CD4-positive, CD25-positive, alpha-beta regulatory T cell (primary cell): ENCODE measurements at regions not wholly inside any gene's neighbourhood (a gene's known extent, or its start where the extent isn't known, plus 50 kb on each side); places are given as distances from the start of the nearest gene placed in this dataset.

ENCODE experiments used
- ATAC-seq, 2 donors: fragments of 150-1000 bp; cut with Tn5 transposase; one replicate each; pipeline ENCODE4 v1.10.0; 2021; ENCODE audit warnings: low read depth in 2 of 2, moderate number of reproducible peaks in 2 of 2, moderate library complexity in 1 of 2
- DNase-seq, 3 donors: peaks; one replicate each; pipeline versions ENCODE4 v3.0.0 to v3.0.0-alpha.2; 2012 to 2022; ENCODE audit warnings: mixed read lengths in 1 of 3
- H3K27ac ChIP-seq: one replicate; pipeline ENCODE4 v1.7.0; 2013; ENCODE audit warnings: mild to moderate bottlenecking, low read length; ENCODE audit not compliant: insufficient read depth, poor library complexity, severe bottlenecking
- H3K27me3 ChIP-seq: one replicate; pipeline ENCODE4 v1.7.0; 2013; ENCODE audit warnings: low read length; ENCODE audit not compliant: control insufficient read depth, insufficient read depth
- H3K36me3 ChIP-seq: one replicate; pipeline ENCODE4 v1.7.0; 2013; ENCODE audit warnings: mild to moderate bottlenecking, low read length, moderate library complexity; ENCODE audit not compliant: control insufficient read depth, insufficient read depth
- H3K4me1 ChIP-seq: 2 replicates; pipeline ENCODE4 v1.7.0; 2013; ENCODE audit warnings: mild to moderate bottlenecking, low read length; ENCODE audit not compliant: insufficient read depth, control insufficient read depth, poor library complexity, severe bottlenecking
- H3K4me3 ChIP-seq: one replicate; pipeline ENCODE4 v1.7.0; 2013; ENCODE audit warnings: low read depth, mild to moderate bottlenecking, low read length, moderate library complexity
- H3K9me3 ChIP-seq, 2 experiments: 1 replicate in 1 of 2; 2 replicates in 1 of 2; pipeline ENCODE4 v1.7.0; 2013; ENCODE audit warnings: low read length in 2 of 2, mild to moderate bottlenecking in 1 of 2, moderate library complexity in 1 of 2; ENCODE audit not compliant: control insufficient read depth in 2 of 2
- H3K27ac Mint-ChIP-seq, 3 donors: one replicate each; pipeline ENCODE4 v1.8.0; 2020 to 2022; ENCODE audit warnings: mild to moderate bottlenecking in 3 of 3, mixed read lengths in 3 of 3, moderate library complexity in 2 of 3
- H3K27me3 Mint-ChIP-seq: one replicate; pipeline ENCODE4 v1.8.0; 2022; ENCODE audit warnings: mild to moderate bottlenecking, mixed read lengths
- H3K36me3 Mint-ChIP-seq: one replicate; pipeline ENCODE4 v1.8.0; 2020; ENCODE audit warnings: mixed read lengths
- H3K4me1 Mint-ChIP-seq, 4 donors: one replicate each; pipeline ENCODE4 v1.8.0; 2020 to 2022; ENCODE audit warnings: mixed read lengths in 4 of 4, mild to moderate bottlenecking in 1 of 4
- H3K4me3 Mint-ChIP-seq, 4 donors: one replicate each; pipeline ENCODE4 v1.8.0; 2020 to 2022; ENCODE audit warnings: mild to moderate bottlenecking in 4 of 4, mixed read lengths in 4 of 4, moderate library complexity in 3 of 4
- H3K9me3 Mint-ChIP-seq, 7 donors: one replicate each; pipeline ENCODE4 v1.8.0; 2020 to 2022; ENCODE audit warnings: mixed read lengths in 7 of 7, mild to moderate bottlenecking in 3 of 7, moderate library complexity in 2 of 7

DNA sequence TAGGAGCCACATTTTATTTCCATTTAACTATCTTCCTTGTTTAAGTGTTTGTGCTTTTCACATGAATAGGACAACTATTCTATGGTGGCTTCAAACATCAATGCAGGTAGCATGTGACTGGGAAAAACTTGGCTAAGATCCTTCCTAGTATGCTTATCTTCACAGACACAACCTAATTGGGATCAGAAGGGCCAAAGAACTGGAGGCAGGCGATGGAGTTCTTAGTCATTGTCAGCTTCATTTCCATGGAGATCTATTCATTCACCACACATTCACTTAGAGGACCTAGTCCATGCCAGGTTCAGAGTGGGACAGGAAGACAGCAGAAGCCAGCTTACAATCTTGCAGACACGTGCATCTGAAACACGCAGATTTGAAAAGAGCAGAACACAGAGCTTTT is 277.5 kb upstream of the PPP2R3A start:
- Mint-ChIP-seq H3K27me3 (no peaks in the 10 kb centered on the region), H3K4me1 (no peaks in the 10 kb centered on the region)
- H3K36me3 ChIP-seq = no peaks in the 10 kb centered on the region

GRCh38 chr3:135690664-135691063 is 274.9 kb upstream of the PPP2R3A start:
- H3K36me3 ChIP-seq = no peaks in the 10 kb centered on the region
- H3K27ac Mint-ChIP-seq = no peak overlapping the region

More for the DNA sequence above, 277.5 kb upstream of the PPP2R3A start:
- no peaks in the 10 kb centered on the region for H3K4me1 ChIP-seq
- ATAC-seq (no peak), DNase-seq (no peak)
- H3K4me3 ChIP-seq = no peak overlapping the region
- no peaks in the 10 kb centered on the region for H3K36me3 Mint-ChIP-seq
- peaks cover 0 to 3% (median 0%) of the 10 kb centered on the region in 7 donors for H3K9me3 Mint-ChIP-seq
- H3K27me3 ChIP-seq = no peaks in the 10 kb centered on the region
- H3K27ac Mint-ChIP-seq = no peak overlapping the region
- H3K27ac ChIP-seq = no peak overlapping the region
- no peaks in the 10 kb centered on the region for H3K9me3 ChIP-seq
- H3K4me3 Mint-ChIP-seq = no peak overlapping the region

DNA sequence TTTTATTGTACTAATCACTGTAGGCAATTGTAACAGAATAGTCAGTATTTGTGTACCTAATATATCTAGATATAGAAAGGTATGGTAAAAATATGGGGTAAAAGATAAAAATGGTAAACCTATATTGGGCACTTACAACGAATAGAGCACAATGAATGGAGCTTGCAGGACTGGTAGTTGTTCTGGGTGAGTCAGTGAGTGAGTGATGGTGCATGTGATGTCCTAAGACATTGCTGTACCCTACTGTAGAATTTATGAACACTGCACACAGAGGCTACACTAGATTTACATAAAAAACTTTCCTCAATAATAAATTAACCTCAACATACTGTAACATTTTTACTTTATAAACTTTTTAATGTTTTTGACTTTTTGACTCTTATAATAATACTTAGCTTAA is 274.3 kb upstream of the PPP2R3A start:
- no peaks in the 10 kb centered on the region for H3K36me3 ChIP-seq
- no peak overlapping the region for H3K27ac ChIP-seq
- H3K27me3 ChIP-seq = no peaks in the 10 kb centered on the region
- Mint-ChIP-seq H3K36me3 (no peaks in the 10 kb centered on the region), H3K9me3 (peaks cover 0 to 4% (median 0%) of the 10 kb centered on the region in 7 donors), H3K4me1 (no peaks in the 10 kb centered on the region), H3K4me3 (no peak overlapping the region), H3K27me3 (no peaks in the 10 kb centered on the region), H3K27ac (no peak overlapping the region)
- ATAC-seq = no peak
- no peaks in the 10 kb centered on the region for H3K4me1 ChIP-seq
- DNase-seq = no peak
- no peaks in the 10 kb centered on the region for H3K9me3 ChIP-seq
- no peak overlapping the region for H3K4me3 ChIP-seq

More at GRCh38 chr3:135690664-135691063, 274.9 kb upstream of the PPP2R3A start:
- no peak overlapping the region for H3K4me3 ChIP-seq
- no peak for DNase-seq
- Mint-ChIP-seq H3K9me3 (peaks cover 0 to 4% (median 0%) of the 10 kb centered on the region in 7 donors), H3K4me3 (no peak overlapping the region), H3K4me1 (no peaks in the 10 kb centered on the region), H3K36me3 (no peaks in the 10 kb centered on the region), H3K27me3 (no peaks in the 10 kb centered on the region)
- no peak for ATAC-seq
- H3K4me1 ChIP-seq = no peaks in the 10 kb centered on the region
- no peaks in the 10 kb centered on the region for H3K27me3 ChIP-seq
- H3K9me3 ChIP-seq = no peaks in the 10 kb centered on the region
- H3K27ac ChIP-seq = no peak overlapping the region

DNA sequence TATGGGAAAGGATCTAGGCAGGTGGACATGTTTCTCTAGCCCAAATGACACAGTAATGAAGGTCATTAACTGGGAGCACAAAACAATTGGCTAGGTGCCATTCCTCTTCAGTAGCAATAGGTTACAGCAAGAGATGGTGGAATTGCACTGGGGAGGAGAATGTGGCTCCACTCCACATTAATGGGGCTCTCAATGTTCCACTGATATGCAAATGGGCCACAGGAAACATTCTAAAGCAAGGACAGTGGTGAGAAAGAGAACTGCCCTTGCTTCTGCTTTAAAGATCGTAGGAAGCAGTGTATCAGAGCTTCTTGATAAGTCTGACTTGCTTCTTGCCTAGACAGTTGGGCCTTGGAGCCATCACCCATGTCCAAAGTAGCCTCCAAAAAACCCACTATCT is 271.4 kb upstream of the PPP2R3A start:
- no peaks in the 10 kb centered on the region for H3K27me3 Mint-ChIP-seq
- no peaks in the 10 kb centered on the region for H3K4me1 Mint-ChIP-seq
- Histone ChIP-seq H3K4me3 (no peak overlapping the region), H3K4me1 (no peaks in the 10 kb centered on the region), H3K27ac (no peak overlapping the region), H3K9me3 (no peaks in the 10 kb centered on the region), H3K36me3 (no peaks in the 10 kb centered on the region), H3K27me3 (no peaks in the 10 kb centered on the region)
- no peak for DNase-seq
- no peak overlapping the region for H3K4me3 Mint-ChIP-seq
- no peaks in the 10 kb centered on the region for H3K36me3 Mint-ChIP-seq
- H3K27ac Mint-ChIP-seq = no peak overlapping the region
- peaks cover 0 to 4% (median 0%) of the 10 kb centered on the region in 7 donors for H3K9me3 Mint-ChIP-seq
- ATAC-seq = no peak

GRCh38 chr3:135699741-135700140 is 265.8 kb upstream of the PPP2R3A start:
- DNase-seq (no peak), ATAC-seq (no peak)
- H3K27me3 Mint-ChIP-seq = no peaks in the 10 kb centered on the region
- H3K4me1 Mint-ChIP-seq = no peaks in the 10 kb centered on the region
- H3K4me3 Mint-ChIP-seq = no peak overlapping the region
- no peaks in the 10 kb centered on the region for H3K36me3 Mint-ChIP-seq
- Histone ChIP-seq H3K27me3 (no peaks in the 10 kb centered on the region), H3K27ac (no peak overlapping the region), H3K4me1 (no peaks in the 10 kb centered on the region), H3K9me3 (no peaks in the 10 kb centered on the region), H3K36me3 (no peaks in the 10 kb centered on the region), H3K4me3 (no peak overlapping the region)
- H3K9me3 Mint-ChIP-seq = peaks cover 0 to 4% (median under 1%) of the 10 kb centered on the region in 7 donors
- H3K27ac Mint-ChIP-seq = no peak overlapping the region

DNA sequence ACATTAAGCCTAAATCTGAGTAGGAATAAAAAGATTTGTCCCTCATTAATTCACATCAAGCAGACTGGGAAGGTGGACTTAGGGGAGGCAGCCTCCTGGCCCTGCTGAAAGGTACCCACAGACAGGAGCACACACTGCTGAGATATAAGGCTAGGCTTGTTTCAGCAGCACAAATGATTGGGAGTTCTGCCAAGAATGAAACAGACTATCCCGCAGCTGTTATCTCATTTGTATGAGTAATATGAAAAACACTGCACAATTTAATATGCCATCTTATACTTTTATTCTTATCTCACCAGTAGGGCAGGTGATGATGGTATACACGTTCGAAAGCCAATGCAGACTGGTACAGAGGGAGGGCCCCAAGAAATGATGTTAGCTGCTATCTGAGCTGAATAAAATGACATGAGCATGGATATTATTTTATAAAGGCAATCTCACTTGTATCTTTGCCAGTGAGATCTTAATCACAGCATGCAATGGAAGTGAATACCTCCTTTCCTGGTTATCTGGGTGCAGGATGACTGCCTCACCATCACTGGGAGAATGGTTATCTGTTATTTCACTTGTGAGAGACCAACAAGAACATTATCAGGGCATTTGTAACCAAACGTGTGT is 258.7 kb upstream of the PPP2R3A start:
- no peaks in the 10 kb centered on the region for H3K36me3 Mint-ChIP-seq
- no peaks in the 10 kb centered on the region for H3K27me3 Mint-ChIP-seq
- Histone ChIP-seq H3K9me3 (no peaks in the 10 kb centered on the region), H3K4me3 (no peak overlapping the region), H3K36me3 (no peaks in the 10 kb centered on the region), H3K27me3 (no peaks in the 10 kb centered on the region), H3K4me1 (no peaks in the 10 kb centered on the region), H3K27ac (no peak overlapping the region)
- no peak for DNase-seq
- no peaks in the 10 kb centered on the region for H3K4me1 Mint-ChIP-seq
- H3K27ac Mint-ChIP-seq = no peak overlapping the region
- peaks cover 0 to 6% (median 0%) of the 10 kb centered on the region in 7 donors for H3K9me3 Mint-ChIP-seq
- H3K4me3 Mint-ChIP-seq = no peak overlapping the region
- no peak for ATAC-seq

DNA sequence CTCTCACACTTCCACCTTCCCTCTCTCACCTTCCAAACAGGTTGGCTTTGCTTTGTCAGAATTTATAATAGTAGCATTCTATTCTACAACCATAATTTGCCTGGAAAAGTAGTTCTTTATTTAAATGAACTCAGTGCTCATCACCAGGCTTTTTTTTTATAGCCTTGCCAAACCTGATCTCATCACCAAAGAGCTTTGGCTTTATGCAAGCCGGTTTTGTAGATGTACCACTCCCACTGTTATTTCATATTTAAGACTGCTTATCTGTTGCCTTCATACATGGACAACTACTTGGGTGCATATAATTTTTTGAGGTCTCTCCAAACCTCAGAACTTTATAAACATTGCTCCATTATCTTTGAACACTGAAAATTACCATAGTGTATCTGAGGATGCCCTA is 246.1 kb upstream of the PPP2R3A start:
- Mint-ChIP-seq H3K9me3 (peaks cover 0 to 14% (median 2%) of the 10 kb centered on the region in 7 donors), H3K4me1 (no peaks in the 10 kb centered on the region), H3K27ac (no peak overlapping the region), H3K36me3 (no peaks in the 10 kb centered on the region), H3K4me3 (no peak overlapping the region), H3K27me3 (peaks cover 12% of the 10 kb centered on the region)
- no peaks in the 10 kb centered on the region for H3K27me3 ChIP-seq
- H3K4me1 ChIP-seq = no peaks in the 10 kb centered on the region
- H3K36me3 ChIP-seq = no peaks in the 10 kb centered on the region
- H3K4me3 ChIP-seq = no peak overlapping the region
- H3K27ac ChIP-seq = no peak overlapping the region
- no peak for ATAC-seq
- peaks cover 0 to 2% of the 10 kb centered on the region in 2 experiments for H3K9me3 ChIP-seq
- no peak for DNase-seq

DNA sequence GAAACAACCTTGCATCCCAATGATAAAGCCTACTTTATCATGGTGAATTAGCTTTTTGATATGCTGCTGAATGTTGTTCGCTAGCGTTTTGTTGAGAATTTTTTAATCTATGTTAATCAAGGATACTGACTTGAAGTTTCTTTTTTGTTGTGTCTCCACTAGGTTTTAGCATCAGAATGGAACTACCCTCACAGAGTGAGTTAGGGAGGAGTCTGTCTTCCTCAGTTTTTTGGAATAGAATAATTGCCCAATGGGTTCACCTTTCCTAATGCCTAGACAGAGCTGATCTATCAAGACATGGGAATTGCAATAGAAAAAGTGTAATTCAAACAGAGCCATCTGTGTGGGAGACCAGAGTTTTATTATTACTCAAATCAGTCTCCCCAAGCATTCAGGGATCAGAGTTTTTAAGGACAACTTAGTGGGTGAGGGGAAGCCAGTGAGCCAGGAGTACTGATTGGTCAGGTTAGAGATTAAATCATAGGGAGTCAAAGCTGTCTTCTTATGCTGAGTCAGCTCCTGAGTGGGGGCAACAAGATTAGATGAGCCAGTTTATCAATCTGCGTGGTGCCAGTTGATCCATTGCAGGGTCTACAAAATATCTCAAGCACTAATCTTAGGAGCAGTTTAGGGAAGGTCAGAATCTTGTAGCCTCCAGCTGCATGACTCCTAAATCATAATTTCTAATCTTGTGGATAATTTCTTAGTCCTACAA is 237.4 kb upstream of the PPP2R3A start:
- no peak overlapping the region for H3K4me3 Mint-ChIP-seq
- no peak overlapping the region for H3K27ac Mint-ChIP-seq
- no peaks in the 10 kb centered on the region for H3K4me1 Mint-ChIP-seq
- Histone ChIP-seq H3K4me3 (no peak overlapping the region), H3K9me3 (no peaks in the 10 kb centered on the region), H3K4me1 (no peaks in the 10 kb centered on the region), H3K36me3 (no peaks in the 10 kb centered on the region), H3K27ac (no peak overlapping the region), H3K27me3 (no peaks in the 10 kb centered on the region)
- H3K36me3 Mint-ChIP-seq = no peaks in the 10 kb centered on the region
- ATAC-seq (no peak), DNase-seq (no peak)
- H3K27me3 Mint-ChIP-seq = peaks cover 5% of the 10 kb centered on the region
- H3K9me3 Mint-ChIP-seq = peaks cover 3 to 37% (median 12%) of the 10 kb centered on the region in 7 donors
